Kidney (tissue), 13 donors: ENCODE measurements at regions not wholly inside any gene's neighbourhood (a gene's known extent, or its start where the extent isn't known, plus 50 kb on each side); places are given as distances from the start of the nearest gene placed in this dataset.
"Not testable (repeated sequence)": the region's sequence is repeated elsewhere in the genome, so short reads cannot be mapped to it uniquely, and the experiment has no call there.

ENCODE experiments used
- DNase-seq, 5 donors: peaks; one replicate each; pipeline ENCODE4 v3.0.0-alpha.2; 2013 to 2020
- FAIRE-seq: peaks from 2 replicates; lab custom pipeline; 2012; peaks lifted over from hg19 to GRCh38; lab: Jason Lieb, UNC
- H3K27ac ChIP-seq, 2 donors: one replicate each; pipeline ENCODE4 v1.7.0; 2013; ENCODE audit warnings: low read depth in 2 of 2, low read length in 2 of 2, inconsistent platforms in 1 of 2
- H3K27me3 ChIP-seq: one replicate; pipeline ENCODE4 v1.7.1; 2013; ENCODE audit warnings: low read length, inconsistent platforms; ENCODE audit not compliant: control insufficient read depth, insufficient read depth
- H3K36me3 ChIP-seq, 3 donors: one replicate each; pipeline versions ENCODE4 v1.7.0 to v1.7.1; 2013; ENCODE audit warnings: low read length in 3 of 3, control low read depth in 1 of 3, inconsistent platforms in 1 of 3; ENCODE audit not compliant: insufficient read depth in 3 of 3, control insufficient read depth in 2 of 3
- H3K4me1 ChIP-seq, 3 donors: one replicate each; pipeline versions ENCODE4 v1.7.0 to v1.7.1; 2013; ENCODE audit warnings: low read length in 3 of 3, inconsistent platforms in 1 of 3, low read depth in 1 of 3; ENCODE audit not compliant: control insufficient read depth in 2 of 3, insufficient read depth in 2 of 3
- H3K4me3 ChIP-seq, 3 donors: one replicate each; pipeline versions ENCODE4 v1.7.0 to v1.8.1; 2013; ENCODE audit warnings: low read length in 3 of 3, control low read depth in 1 of 3, inconsistent platforms in 1 of 3
- H3K9ac ChIP-seq, 3 donors: one replicate each; pipeline versions ENCODE4 v1.7.0 to v1.7.1; 2013; ENCODE audit warnings: low read length in 3 of 3, control low read depth in 1 of 3, inconsistent platforms in 1 of 3
- H3K9me3 ChIP-seq, 3 donors: one replicate each; pipeline versions ENCODE4 v1.7.0 to v1.7.1; 2013; ENCODE audit warnings: low read length in 3 of 3, control low read depth in 1 of 3, inconsistent platforms in 1 of 3; ENCODE audit not compliant: control insufficient read depth in 2 of 3, insufficient read depth in 1 of 3
- intact Hi-C: fragments of 100-400 bp; cut with DNase I; formaldehyde crosslinking; loops from one replicate; pipeline ENCODE4 v1.11.1; 2022
- TF ChIP-seq, protein P1 (sequence below): IDR thresholded peaks from 3 replicates; pipeline ENCODE4 v1.5.1; 2012; ENCODE audit warnings: mild to moderate bottlenecking, moderate library complexity, borderline replicate concordance; ENCODE audit not compliant: insufficient read depth; ENCODE audit errors: extremely low read depth
- donor health status: control.
- donor health status: control.
- donor health status: control.
- donor health status: control.
- donor health status: control.
- donor health status: DM: yes; HTN: yes; CAD: no.
- donor health status: Normal renal cell carcinoma (clear cell type).

DNA sequence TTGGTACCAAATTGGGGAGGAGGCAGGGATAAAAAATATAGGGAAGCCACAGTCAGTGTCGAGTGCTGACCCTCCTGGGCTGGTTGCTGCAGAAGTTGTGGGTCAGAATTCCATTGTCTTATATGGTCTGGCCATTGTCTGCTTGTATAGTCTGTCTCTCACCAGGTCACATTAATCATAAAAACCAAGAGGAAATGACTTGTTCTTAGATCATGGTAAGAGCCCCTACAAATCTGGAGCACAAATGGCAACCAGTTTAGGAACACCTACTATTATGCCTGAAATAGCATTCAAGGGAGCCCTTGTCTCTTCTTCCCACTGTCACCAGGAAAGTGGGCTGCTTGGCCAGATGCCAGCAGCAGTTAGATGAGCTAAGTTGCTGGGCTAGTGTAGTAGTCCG is 119.7 kb upstream of the RMP24 start:
- no peaks in the 10 kb centered on the region for H3K27me3 ChIP-seq
- TF ChIP-seq, protein P1, sequence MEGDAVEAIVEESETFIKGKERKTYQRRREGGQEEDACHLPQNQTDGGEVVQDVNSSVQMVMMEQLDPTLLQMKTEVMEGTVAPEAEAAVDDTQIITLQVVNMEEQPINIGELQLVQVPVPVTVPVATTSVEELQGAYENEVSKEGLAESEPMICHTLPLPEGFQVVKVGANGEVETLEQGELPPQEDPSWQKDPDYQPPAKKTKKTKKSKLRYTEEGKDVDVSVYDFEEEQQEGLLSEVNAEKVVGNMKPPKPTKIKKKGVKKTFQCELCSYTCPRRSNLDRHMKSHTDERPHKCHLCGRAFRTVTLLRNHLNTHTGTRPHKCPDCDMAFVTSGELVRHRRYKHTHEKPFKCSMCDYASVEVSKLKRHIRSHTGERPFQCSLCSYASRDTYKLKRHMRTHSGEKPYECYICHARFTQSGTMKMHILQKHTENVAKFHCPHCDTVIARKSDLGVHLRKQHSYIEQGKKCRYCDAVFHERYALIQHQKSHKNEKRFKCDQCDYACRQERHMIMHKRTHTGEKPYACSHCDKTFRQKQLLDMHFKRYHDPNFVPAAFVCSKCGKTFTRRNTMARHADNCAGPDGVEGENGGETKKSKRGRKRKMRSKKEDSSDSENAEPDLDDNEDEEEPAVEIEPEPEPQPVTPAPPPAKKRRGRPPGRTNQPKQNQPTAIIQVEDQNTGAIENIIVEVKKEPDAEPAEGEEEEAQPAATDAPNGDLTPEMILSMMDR, result no peak
- no peak overlapping the region for H3K9ac ChIP-seq
- intact Hi-C loops, result no loop called here
- no peak for FAIRE-seq
- H3K4me3 ChIP-seq, result no peak overlapping the region
- no peaks in the 10 kb centered on the region for H3K4me1 ChIP-seq
- no peak overlapping the region for H3K27ac ChIP-seq
- no peaks in the 10 kb centered on the region for H3K36me3 ChIP-seq
- no peaks in the 10 kb centered on the region for H3K9me3 ChIP-seq
- DNase-seq, result no peak

- Histone ChIP-seq H3K9ac (no peak overlapping the region), H3K9me3 (no peaks in the 10 kb centered on the region), H3K27ac (no peak overlapping the region), H3K4me1 (no peaks in the 10 kb centered on the region), H3K36me3 (no peaks in the 10 kb centered on the region), H3K27me3 (no peaks in the 10 kb centered on the region), H3K4me3 (no peak overlapping the region)
- DNase-seq, result no peak
- TF ChIP-seq, protein P1, result no peak
- intact Hi-C loops, result no loop called here
- no peak for FAIRE-seq
Measured at GRCh38 chr18:35854095-35854494, 118.4 kb upstream of the RMP24 start.

DNA sequence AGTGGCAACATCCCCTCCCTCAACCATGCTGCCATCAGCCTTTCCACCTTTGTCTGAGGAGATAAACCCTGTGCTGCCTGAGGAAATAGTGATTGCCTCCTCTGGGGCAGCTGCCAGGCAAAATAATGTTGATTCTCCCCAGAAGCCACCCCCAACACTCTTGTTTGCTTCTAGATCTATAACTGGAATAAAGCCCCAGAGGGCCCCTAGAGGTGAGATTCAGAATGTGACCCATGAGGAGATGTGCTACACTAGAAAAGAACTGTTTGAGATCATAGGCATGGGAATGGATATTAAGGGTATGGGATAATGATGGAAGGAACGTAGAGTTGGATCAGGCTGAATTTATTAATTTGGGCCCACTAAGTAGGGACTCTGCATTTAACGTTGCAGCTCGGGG is 116.3 kb upstream of the RMP24 start:
- Histone ChIP-seq H3K4me1 (no peaks in the 10 kb centered on the region), H3K9me3 (no peaks in the 10 kb centered on the region), H3K27ac (no peak overlapping the region), H3K27me3 (no peaks in the 10 kb centered on the region), H3K9ac (no peak overlapping the region), H3K4me3 (no peak overlapping the region), H3K36me3 (no peaks in the 10 kb centered on the region)
- TF ChIP-seq, protein P1, result no peak
- intact Hi-C loops, result no loop called here
- no peak for DNase-seq
- FAIRE-seq, result no peak

- DNase-seq, H3K27me3 ChIP-seq, H3K27ac ChIP-seq, intact Hi-C loops, H3K9ac ChIP-seq, H3K36me3 ChIP-seq, H3K4me3 ChIP-seq, H3K4me1 ChIP-seq, H3K9me3 ChIP-seq, FAIRE-seq: not testable (repeated sequence)
Measured at GRCh38 chr18:35856721-35857120, 115.8 kb upstream of the RMP24 start.

DNA sequence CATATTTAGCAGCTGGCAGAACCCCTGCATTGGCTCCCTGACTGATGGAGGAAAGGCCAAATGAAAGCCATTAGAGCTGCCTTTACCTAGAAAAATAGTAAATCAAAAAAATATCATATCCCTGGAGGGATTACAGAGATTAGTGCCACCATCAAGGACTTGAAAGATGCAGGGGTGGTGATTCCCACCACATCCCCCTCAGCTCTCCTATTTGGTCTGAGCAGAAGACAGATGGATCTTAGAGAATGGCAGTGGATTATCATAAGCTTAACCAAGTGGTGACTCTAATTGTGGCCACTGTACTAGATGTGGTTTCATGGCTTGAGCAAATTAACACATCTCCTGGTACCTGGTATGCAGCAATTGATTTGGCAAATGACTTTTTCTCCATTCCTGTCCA is 114.9 kb upstream of the RMP24 start:
- H3K4me1 ChIP-seq, DNase-seq, H3K4me3 ChIP-seq, H3K27me3 ChIP-seq, intact Hi-C loops, H3K9me3 ChIP-seq, H3K36me3 ChIP-seq, H3K9ac ChIP-seq, H3K27ac ChIP-seq, FAIRE-seq: not testable (repeated sequence)
